Bronchial epithelial cell (primary cell): ENCODE measurements at regions not wholly inside any gene's neighbourhood (a gene's known extent, or its start where the extent isn't known, plus 50 kb on each side); places are given as distances from the start of the nearest gene placed in this dataset.

Experiments
- DNase-seq: peaks from one replicate; pipeline ENCODE4 v3.0.0-alpha.2; 2010; ENCODE audit warnings: low read depth
- FAIRE-seq: peaks from 2 replicates; lab custom pipeline; 2011; peaks lifted over from hg19 to GRCh38; lab: Jason Lieb, UNC
- H3K27me3 ChIP-seq: 2 replicates; pipeline ENCODE4 v1.5.1; 2011; ENCODE audit warnings: low read length; ENCODE audit not compliant: control insufficient read depth, insufficient read depth
- H3K36me3 ChIP-seq: 2 replicates; pipeline ENCODE4 v1.5.1; 2011; ENCODE audit warnings: low read length; ENCODE audit not compliant: control insufficient read depth, insufficient read depth
- H3K4me3 ChIP-seq: 2 replicates; pipeline ENCODE4 v1.5.1; 2011; ENCODE audit warnings: mild to moderate bottlenecking, low read depth, low read length, control low read depth
- TF ChIP-seq, protein P1 (sequence below): IDR thresholded peaks from 2 replicates; pipeline ENCODE4 v1.5.1; 2011; ENCODE audit warnings: mild to moderate bottlenecking, moderate library complexity, low read length, control low read depth, inconsistent platforms; ENCODE audit not compliant: insufficient read depth, severe bottlenecking

DNA sequence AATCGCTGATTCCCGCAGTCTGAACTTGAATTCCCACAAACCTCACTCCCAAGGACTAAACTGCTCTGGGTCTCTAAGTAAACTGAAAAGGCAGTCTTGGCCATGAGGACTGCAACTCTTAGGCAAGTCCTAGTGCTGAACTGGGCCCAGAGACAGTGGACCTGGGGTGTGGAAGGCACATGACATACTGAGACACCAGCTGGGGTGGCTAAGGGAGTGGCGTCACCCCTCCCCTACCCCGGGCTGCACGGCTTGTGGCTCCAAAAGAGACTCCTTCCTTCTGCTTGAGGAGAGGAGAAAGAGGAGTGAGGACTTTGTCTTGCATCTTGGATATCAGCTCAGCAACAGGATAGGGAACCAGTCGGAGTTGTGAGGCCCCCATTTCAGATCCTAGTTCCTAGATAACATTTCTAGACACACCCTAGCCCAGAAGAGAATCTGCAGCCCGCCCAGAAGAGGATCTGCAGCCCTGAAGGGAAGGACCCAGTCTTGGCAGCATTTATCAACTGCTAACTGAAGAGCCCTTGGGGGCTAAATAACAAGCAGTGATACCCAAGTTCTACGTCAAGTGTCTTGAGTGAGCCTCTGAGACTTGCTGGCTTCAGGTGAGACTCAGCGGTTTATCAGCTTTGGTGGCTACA is 110.7 kb upstream of the C3orf80 start:
- no peak for DNase-seq
- Histone ChIP-seq H3K4me3 (no peak overlapping the region), H3K27me3 (no peaks in the 10 kb centered on the region), H3K36me3 (no peaks in the 10 kb centered on the region)
- no peak for FAIRE-seq
- TF ChIP-seq, protein P1, sequence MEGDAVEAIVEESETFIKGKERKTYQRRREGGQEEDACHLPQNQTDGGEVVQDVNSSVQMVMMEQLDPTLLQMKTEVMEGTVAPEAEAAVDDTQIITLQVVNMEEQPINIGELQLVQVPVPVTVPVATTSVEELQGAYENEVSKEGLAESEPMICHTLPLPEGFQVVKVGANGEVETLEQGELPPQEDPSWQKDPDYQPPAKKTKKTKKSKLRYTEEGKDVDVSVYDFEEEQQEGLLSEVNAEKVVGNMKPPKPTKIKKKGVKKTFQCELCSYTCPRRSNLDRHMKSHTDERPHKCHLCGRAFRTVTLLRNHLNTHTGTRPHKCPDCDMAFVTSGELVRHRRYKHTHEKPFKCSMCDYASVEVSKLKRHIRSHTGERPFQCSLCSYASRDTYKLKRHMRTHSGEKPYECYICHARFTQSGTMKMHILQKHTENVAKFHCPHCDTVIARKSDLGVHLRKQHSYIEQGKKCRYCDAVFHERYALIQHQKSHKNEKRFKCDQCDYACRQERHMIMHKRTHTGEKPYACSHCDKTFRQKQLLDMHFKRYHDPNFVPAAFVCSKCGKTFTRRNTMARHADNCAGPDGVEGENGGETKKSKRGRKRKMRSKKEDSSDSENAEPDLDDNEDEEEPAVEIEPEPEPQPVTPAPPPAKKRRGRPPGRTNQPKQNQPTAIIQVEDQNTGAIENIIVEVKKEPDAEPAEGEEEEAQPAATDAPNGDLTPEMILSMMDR: no peak

GRCh38 chr3:160115387-160115786 is 109.8 kb upstream of the C3orf80 start:
- Histone ChIP-seq H3K36me3 (no peaks in the 10 kb centered on the region), H3K4me3 (no peak overlapping the region), H3K27me3 (no peaks in the 10 kb centered on the region)
- TF ChIP-seq, protein P1: no peak
- DNase-seq: no peak
- no peak for FAIRE-seq

DNA sequence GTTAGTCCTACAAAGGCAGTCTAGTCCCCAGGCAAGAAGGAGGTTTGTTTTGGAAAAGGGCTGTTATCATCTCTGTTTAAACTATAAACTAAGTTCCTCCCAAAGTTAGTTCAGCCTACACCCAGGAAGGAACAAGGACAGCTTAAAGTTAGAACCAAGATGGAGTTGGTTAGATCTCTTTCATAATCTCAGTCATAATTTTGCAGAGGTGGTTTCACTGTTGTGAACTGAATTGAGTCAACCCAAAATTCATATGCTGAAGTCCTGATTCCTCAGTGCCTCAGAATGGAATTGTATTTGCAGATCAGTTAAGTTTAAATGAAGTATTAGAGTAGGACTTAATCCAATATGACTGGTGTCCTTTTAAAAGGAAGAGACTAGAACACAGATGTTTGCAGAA is 101.0 kb upstream of the C3orf80 start:
- no peak for DNase-seq
- TF ChIP-seq, protein P1: no peak
- FAIRE-seq: no peak
- H3K36me3 ChIP-seq: no peaks in the 10 kb centered on the region
- H3K27me3 ChIP-seq: no peaks in the 10 kb centered on the region
- no peak overlapping the region for H3K4me3 ChIP-seq

GRCh38 chr3:160125258-160125657 is 100.0 kb upstream of the C3orf80 start:
- no peak for FAIRE-seq
- TF ChIP-seq, protein P1: no peak
- H3K27me3 ChIP-seq: no peaks in the 10 kb centered on the region
- no peak overlapping the region for H3K4me3 ChIP-seq
- H3K36me3 ChIP-seq: no peaks in the 10 kb centered on the region
- DNase-seq: no peak

- DNase-seq (no peak), FAIRE-seq (no peak)
- TF ChIP-seq, protein P1: no peak
- no peaks in the 10 kb centered on the region for H3K27me3 ChIP-seq
- H3K4me3 ChIP-seq: no peak overlapping the region
- no peaks in the 10 kb centered on the region for H3K36me3 ChIP-seq
Measured at GRCh38 chr3:160126051-160126450, 99.2 kb upstream of the C3orf80 start.

DNA sequence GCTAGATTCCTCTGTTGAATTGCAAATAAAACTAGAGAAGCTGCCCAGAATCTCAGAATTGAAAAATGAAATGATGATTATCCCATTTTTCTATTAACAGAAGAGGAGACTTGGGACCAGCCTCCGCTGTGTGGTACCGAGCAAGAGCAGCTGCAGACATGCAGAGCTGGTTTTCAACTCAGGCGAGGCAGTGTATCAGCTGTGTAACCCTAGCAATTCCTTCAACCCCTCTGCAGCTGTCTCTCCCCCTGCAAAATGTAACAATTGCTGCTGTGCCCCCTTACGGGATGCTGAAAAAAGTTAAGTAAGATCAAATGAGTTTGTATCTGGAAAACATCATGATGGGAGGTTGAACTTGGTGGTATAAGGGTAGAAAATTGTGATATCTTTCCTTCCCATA is 98.5 kb upstream of the C3orf80 start:
- no peak for DNase-seq
- H3K27me3 ChIP-seq: no peaks in the 10 kb centered on the region
- no peak overlapping the region for H3K4me3 ChIP-seq
- no peak for FAIRE-seq
- no peaks in the 10 kb centered on the region for H3K36me3 ChIP-seq
- TF ChIP-seq, protein P1: no peak
